ENCODE measurements at regions not wholly inside any gene's neighbourhood (a gene's known extent, or its start where the extent isn't known, plus 50 kb on each side); places are given as distances from the start of the nearest gene placed in this dataset.
"Not testable (repeated sequence)": the region's sequence is repeated elsewhere in the genome, so short reads cannot be mapped to it uniquely, and the experiment has no call there.

DNA sequence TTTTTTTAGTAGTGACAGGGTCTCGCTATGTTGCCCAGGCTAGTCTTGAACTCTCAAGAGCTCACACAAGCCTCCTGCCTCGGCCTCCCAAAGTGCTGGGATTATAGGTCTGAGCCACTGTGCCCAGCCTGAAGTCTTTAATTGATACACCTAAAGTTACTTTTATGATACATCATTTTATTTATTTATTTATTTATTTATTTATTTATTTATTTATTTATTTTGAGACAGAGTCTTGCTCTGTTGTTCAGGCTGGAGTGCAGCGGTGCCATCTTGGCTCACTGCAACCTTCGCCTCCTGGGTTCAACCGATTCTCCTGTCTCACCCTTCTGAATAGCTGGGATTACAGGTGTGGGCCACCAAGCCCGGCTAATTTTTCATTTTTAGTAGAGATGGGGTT, 202.3 kb downstream of the CDRT15L2 start:
- TF ChIP-seq, protein P1, sequence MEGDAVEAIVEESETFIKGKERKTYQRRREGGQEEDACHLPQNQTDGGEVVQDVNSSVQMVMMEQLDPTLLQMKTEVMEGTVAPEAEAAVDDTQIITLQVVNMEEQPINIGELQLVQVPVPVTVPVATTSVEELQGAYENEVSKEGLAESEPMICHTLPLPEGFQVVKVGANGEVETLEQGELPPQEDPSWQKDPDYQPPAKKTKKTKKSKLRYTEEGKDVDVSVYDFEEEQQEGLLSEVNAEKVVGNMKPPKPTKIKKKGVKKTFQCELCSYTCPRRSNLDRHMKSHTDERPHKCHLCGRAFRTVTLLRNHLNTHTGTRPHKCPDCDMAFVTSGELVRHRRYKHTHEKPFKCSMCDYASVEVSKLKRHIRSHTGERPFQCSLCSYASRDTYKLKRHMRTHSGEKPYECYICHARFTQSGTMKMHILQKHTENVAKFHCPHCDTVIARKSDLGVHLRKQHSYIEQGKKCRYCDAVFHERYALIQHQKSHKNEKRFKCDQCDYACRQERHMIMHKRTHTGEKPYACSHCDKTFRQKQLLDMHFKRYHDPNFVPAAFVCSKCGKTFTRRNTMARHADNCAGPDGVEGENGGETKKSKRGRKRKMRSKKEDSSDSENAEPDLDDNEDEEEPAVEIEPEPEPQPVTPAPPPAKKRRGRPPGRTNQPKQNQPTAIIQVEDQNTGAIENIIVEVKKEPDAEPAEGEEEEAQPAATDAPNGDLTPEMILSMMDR (tag by site-specific recombination; IDR thresholded peaks at IDR 0.05), result not testable (repeated sequence)
- TF ChIP-seq YY1 (tag by site-specific recombination; IDR thresholded peaks at IDR 0.05); ZNF777 (tag by site-specific recombination; IDR thresholded peaks at IDR 0.05; ENCODE audit: borderline replicate concordance); ELK4 (IDR thresholded peaks at IDR 0.05; ENCODE audit: borderline replicate concordance, low read depth, low read length); ZNF449 (tag by site-specific recombination; IDR thresholded peaks at IDR 0.05): not testable (repeated sequence)

Measured in HEK293 (cell line).